IPS-NIHi7 (cell line): ENCODE measurements at regions not wholly inside any gene's neighbourhood (a gene's known extent, or its start where the extent isn't known, plus 50 kb on each side); places are given as distances from the start of the nearest gene placed in this dataset.

Source experiments
- DNase-seq: peaks from one replicate; pipeline ENCODE4 v3.0.0; 2012; ENCODE audit warnings: mixed read lengths; ENCODE audit errors: extremely low spot score

GRCh38 chr13:111640476-111640875, 320.0 kb downstream of the TEX29 start:
- no peak for DNase-seq

GRCh38 chr13:111642156-111642767, 321.8 kb downstream of the TEX29 start:
- DNase-seq = no peak

- no peak for DNase-seq
These were observed 324.3 kb downstream of the TEX29 start for GRCh38 chr13:111644750-111645149.

- DNase-seq = no peak
These were observed 324.8 kb downstream of the TEX29 start for GRCh38 chr13:111645198-111645597.

GRCh38 chr13:111645598-111646455, 325.4 kb downstream of the TEX29 start:
- no peak for DNase-seq

GRCh38 chr13:111646456-111646855, 326.0 kb downstream of the TEX29 start:
- no peak for DNase-seq

GRCh38 chr13:111648885-111649284, 328.4 kb downstream of the TEX29 start:
- DNase-seq = no peak

GRCh38 chr13:111650626-111651025, 330.2 kb downstream of the TEX29 start:
- DNase-seq = no peak

GRCh38 chr13:111652676-111653075, 332.2 kb downstream of the TEX29 start:
- DNase-seq = no peak

- DNase-seq = no peak
These were observed 334.1 kb downstream of the TEX29 start for GRCh38 chr13:111654531-111654930.

- no peak for DNase-seq
These were observed 336.0 kb downstream of the TEX29 start for GRCh38 chr13:111656439-111656838.

- DNase-seq = no peak
These were observed 336.6 kb downstream of the TEX29 start for GRCh38 chr13:111657013-111657412.

GRCh38 chr13:111658145-111659100, 338.0 kb downstream of the TEX29 start:
- DNase-seq = peak; percentile 65

GRCh38 chr13:111659219-111659775, 338.9 kb downstream of the TEX29 start:
- peak; percentile 34 for DNase-seq

- DNase-seq = no peak
These were observed 339.4 kb downstream of the TEX29 start for GRCh38 chr13:111659842-111660241.

GRCh38 chr13:111661052-111661451, 340.6 kb downstream of the TEX29 start:
- DNase-seq = no peak

- DNase-seq = no peak
These were observed 341.3 kb downstream of the TEX29 start for GRCh38 chr13:111661776-111662175.

GRCh38 chr13:111662451-111662850, 342.0 kb downstream of the TEX29 start:
- DNase-seq = no peak

- DNase-seq = no peak
These were observed 342.5 kb downstream of the TEX29 start for GRCh38 chr13:111662895-111663294.

- peak; percentile 42 for DNase-seq
These were observed 343.1 kb downstream of the TEX29 start for GRCh38 chr13:111663505-111663904.

- no peak for DNase-seq
These were observed 343.5 kb downstream of the TEX29 start for GRCh38 chr13:111663953-111664421.

GRCh38 chr13:111664696-111665095, 344.3 kb downstream of the TEX29 start:
- no peak for DNase-seq
